Islet of Langerhans (tissue), 1 donor: ENCODE measurements at regions not wholly inside any gene's neighbourhood (a gene's known extent, or its start where the extent isn't known, plus 50 kb on each side); places are given as distances from the start of the nearest gene placed in this dataset.
"Not testable (repeated sequence)": the region's sequence is repeated elsewhere in the genome, so short reads cannot be mapped to it uniquely, and the experiment has no call there.

Source experiments
- FAIRE-seq: peaks from one replicate; lab custom pipeline; 2011; peaks lifted over from hg19 to GRCh38; lab: Jason Lieb, UNC

DNA sequence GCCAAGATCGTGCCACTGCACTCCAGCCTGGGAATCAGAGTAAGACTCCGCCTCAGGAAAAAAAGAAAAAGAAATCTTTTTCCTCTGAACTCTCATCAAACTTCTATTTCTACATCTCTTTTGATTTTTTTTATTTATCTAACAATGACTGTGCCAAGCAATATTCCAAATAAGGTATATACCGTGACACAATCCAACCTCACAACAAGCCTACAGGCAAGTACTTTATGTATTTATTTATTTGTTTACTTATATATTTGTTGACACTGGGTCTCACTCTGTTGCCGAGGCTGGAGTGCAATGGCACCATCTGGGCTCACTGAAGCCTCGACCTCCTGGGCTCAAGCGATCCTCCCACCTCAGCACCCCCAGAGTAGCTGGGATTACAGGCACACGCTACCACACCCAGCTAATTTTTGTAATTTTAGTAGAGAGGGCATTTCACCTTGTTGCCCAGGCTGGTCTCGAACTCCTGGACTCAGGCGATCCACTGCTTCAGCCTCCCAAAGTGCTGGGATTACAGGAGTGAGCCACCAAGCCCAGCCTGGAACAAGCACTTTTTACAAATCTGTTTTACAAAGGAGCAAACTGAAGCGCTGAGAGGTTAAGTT, 94.9 kb upstream of the CHD2 start:
- no peak for FAIRE-seq

DNA sequence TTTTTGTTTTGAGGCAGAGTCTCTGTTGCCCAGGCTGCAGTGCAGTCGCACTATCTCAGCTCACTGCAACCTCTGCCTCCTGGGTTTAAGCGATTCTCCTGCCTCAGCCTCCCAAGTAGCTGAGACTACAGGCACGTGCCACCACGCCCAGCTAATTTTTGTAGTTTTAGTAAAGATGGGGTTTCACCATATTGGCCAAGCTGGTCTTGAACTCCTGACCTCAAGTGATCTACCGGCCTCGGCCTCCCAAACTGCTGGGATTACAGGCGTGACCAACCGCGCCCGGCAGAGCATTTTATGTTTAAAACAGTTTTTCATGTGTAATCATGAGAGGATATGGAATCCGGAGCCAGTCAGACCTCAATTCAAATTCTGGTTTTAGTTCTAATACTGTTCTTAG, 94.0 kb upstream of the CHD2 start:
- FAIRE-seq = not testable (repeated sequence)

DNA sequence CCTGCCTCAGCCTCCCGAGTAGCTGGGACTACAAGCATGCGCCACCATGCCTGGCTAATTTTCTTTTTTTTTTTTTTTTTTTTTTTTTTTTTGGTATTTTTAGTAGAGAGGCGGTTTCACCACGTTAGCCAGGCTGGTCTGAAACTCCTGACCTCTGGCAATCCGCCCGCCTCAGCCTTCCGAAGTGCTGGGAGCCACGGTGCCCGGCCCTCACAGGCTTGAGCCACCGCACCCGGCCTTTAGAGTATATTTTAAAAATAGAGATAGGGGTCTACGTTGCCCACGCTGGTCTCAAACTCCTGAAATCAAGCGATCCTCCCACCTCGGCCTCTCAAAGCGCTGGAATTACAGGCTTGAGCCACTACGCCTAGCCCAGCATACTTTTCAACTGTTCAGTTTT, 93.4 kb upstream of the CHD2 start:
- FAIRE-seq = no peak

DNA sequence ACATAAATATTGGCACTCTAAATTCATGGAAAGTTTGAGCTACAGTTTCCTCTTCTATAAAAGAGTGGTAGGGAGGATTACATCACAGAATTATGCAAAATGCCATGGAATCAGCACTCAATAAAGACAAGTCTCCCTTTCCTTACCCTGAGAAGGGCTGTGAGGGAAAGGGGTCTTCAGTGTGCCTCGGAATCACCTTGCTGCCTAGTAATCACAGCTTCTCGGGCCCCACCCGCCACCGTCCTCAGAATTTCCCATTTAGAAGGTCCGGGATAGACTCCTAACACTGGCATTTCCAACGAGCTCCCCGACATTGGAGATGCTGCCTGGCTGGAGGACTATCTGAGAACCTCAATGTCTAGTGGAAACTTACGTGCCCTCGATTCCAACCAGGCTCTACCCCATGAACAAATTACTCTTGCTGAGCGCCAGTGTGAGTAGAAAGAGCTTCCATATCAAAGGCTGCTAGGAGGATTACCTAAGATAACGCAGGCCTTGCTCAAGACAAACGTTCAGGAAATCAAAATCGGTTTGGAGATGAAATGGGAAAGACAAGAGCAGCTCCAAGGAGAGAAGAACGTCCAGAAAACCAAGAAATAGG, 92.1 kb upstream of the CHD2 start:
- no peak for FAIRE-seq

DNA sequence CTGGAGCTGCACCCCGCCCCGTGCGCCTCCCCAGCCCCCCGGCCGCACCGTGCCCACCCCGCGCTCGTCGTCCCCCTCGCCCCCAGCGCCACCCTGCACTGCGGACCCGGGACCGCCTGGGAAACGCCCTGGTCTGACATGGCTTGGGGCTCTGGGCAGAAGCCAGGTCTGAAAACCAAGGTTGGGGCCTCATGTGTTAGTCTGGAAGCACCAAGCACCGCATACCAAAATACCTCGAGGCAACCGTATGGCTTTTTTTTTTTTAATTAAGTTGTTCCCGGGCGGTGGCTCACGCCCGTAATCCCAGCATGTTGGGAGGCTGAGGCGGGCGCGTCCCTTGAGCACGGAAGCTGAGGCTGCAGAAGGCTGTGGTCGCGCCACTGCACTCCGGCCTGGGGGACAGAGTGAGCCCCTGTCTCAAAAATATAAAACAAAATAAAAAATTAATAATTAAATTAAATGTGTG, 91.5 kb upstream of the CHD2 start:
- FAIRE-seq = no peak

DNA sequence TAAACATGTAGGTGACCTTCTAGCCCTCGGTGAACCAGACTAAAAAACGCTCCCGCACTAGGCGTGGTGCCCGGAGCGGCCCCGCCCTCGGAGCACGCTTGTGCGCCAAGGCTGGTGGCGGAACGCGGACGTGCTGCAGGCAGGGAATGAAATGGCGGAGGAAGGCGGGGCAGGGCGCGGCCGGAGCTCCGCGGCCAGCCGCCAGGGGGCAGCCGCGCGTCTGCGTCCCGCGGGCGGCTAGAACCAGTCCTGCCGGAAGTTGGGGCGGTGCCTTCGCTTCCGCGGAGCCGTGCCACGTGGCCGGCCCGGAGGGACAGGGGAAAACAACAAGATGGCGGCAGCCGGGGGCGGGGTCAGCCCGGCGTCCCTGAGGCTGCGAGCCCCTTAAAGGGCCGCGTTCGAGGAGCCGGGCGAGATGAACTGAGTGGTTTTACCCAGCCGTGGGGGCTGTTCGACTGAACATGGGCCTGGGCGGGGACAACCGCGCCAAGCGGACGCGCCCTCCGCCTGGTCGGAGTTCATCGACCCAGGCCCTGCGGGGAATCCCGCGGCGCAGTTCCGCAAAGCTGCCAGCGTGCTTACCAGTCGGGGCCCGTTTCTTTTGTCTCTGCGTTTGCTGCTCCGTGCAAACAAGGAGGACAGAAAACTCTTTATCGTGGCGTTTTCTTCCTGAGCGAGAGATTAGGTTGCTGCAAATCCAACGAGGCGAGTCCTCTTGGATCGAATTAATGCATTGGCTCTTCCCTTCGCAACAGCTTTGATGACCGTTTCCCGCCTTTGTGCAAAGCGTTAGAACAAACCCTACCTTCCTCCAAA, 90.9 kb upstream of the CHD2 start:
- FAIRE-seq = no peak

DNA sequence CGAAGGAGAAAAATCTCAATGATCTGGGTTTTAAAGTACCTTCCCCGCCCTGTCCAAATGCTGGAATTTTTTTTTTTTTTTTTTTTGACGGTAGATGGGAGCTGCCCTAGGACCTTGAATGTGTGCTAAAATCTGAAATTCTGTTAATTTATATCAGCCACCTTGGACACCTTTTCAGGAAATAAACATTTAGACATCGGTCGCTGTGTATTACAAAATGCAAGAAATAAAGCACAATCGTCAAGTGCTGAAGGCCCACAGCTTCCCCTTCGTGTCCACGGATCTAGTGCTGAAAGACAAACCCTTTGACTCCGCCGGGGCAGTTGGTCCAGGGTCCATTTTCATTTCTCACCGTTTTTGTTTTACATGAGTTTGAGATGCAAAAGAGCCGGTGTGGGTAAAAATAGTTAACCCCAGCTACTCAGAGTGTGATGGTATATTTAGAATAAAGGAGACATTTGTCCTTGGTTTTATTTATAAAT, 90.2 kb upstream of the CHD2 start:
- no peak for FAIRE-seq

DNA sequence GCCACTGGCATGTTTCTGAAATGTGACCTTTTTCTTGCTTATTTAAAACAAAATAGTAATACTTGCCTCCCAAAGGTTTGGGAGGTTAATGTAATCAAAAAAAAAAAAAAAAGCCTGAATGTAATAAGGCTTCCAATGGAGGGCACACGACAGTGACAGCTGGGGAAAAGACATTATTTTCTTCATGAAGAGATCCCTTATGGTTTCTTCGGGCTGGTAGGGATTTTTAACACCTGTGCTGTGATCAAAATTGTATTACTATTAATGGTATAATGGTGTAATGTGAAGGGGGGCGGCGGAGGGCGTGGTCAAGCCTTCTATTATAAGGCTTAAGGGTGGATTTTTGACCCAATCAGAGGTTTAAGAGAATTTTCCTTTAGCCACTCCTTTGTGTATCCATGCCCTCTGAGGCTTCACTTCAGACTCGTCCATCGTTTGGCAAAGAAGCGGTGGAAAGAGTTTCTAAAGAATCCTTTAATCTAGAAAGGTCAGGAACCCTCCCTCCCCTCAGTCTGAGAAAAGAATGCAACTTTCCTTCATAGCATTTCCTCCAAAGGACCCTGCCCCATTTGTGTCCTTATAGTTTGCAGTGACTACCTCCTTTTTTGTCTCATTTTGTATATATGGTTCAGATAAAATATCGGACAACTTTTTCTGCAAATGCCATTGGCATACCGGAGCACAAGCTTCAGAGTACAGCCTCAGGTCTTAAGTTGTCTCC, 89.5 kb upstream of the CHD2 start:
- FAIRE-seq = no peak

DNA sequence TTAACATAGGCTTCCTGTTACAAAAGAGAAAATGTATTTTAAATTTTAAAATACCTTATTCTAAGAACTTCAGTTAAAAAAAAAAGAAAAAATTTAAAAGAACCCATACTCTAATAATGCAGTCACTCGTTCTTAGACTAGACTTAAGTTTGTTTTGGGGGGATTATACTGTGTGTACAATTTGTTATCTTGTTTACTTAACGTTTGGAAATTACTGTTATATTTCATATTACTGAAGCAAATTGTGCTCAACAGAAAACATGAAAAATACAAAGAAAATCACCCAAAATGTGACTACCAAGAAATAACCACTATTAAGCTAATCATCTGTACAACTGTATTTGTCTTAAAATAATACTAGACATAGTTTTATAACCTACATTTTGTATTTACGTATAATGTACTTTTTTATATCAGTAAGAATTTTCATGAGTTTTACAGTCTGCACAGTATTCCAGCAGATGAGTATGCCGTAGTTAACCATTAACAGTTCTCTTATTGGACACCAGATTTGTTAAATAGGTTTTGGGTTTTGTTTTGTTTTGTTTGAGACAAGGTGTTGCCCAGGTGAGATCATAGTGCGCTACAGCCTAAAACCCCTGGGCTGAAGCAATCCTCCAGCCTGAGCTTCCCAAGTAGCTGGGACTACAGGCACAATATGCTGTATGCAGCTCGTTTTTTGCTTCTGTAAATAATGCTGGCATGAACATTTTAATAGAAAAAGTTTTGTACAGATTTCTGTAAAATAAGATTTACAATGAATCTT, 88.8 kb upstream of the CHD2 start:
- peak; percentile 74 for FAIRE-seq

DNA sequence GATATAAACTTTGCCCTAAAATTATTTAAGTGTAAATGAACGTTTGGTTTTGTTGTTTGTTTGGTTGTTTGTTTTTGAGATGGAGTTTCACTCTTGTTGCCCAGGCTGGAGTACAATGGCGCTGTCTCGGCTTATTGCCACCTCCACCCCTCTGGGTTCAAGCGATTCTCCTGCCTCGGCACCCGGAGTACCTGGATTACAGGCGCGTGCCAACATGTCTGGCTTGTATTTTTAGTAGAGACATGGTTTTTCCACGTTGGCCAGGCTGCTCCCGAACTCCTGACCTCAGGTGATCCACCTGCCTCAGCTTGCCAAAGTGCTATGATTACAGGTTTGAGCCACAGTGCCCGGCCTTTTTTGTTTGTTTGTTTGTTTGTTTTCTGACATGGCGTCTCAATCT, 87.9 kb upstream of the CHD2 start:
- FAIRE-seq = no peak

DNA sequence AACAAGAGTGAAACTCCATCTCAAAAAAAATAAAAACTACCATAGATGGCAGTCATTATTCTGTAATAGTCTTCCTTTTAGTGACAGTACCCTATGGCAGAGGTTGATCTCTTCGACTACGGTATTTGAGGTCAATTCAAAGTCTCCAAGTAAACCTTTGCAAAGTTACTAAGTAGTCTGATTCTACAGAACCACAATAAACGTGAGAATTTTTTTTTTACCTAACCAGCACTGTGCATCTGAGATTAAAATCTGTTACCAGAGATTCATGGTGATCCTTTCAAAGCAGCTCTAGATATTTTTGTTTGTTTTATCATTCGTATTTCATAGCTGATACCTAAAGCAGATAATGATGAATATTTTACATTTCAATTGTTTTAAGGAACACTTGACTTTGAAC, 86.6 kb upstream of the CHD2 start:
- no peak for FAIRE-seq

DNA sequence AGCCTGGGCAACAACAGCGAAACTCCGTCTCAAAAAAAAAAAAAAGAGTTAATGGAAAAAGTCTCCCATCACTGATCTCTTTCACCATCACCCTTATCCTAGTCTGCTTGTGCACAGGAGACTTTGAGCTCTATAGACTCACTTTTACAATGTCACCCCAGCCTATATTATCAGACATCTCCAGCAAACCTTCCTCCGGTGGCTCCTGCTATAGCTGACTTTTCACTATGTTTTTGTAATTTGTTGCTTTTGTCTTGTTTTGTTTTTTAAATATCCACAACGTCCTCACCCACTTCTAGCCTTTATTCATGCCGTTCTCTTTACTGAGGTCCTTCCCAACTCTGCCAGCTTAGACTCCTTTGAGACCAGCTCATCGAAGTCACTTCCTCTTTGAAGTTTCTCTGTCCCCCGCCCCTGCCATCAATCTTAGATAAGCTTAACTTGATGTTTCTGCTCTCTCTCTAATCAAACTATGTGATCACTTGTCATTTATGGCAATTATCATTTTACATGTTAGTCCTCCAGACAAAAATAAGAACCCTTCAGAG, 82.7 kb upstream of the CHD2 start:
- FAIRE-seq = no peak

DNA sequence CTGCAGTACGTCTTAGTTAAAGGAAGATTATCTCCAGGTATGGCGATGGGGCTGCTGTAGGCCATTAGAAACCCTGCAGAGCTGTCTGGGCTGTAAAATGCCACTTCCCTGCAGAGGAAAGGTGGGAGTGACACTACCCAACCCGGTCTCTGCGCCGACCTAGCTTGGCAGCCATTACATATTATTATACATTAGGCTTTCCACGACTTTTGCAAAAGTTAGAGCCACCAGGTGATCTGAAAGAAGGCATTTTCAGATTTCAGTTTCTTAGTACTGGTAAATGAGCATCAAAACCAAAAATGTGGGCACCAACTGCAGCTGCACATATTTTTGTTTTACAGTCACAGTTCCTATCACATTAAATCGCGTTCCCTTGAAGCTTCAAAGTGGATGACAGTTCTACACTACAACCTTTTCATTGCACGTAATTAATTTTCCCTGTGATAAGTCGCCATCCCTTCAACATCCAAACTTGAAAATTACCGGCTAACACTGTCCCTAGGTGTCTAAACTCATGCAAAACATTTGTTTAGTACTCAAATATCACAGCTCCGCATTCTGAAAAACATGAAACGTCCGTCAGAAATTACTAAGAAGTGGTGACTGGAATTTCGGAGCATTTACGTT, 81.4 kb upstream of the CHD2 start:
- no peak for FAIRE-seq

DNA sequence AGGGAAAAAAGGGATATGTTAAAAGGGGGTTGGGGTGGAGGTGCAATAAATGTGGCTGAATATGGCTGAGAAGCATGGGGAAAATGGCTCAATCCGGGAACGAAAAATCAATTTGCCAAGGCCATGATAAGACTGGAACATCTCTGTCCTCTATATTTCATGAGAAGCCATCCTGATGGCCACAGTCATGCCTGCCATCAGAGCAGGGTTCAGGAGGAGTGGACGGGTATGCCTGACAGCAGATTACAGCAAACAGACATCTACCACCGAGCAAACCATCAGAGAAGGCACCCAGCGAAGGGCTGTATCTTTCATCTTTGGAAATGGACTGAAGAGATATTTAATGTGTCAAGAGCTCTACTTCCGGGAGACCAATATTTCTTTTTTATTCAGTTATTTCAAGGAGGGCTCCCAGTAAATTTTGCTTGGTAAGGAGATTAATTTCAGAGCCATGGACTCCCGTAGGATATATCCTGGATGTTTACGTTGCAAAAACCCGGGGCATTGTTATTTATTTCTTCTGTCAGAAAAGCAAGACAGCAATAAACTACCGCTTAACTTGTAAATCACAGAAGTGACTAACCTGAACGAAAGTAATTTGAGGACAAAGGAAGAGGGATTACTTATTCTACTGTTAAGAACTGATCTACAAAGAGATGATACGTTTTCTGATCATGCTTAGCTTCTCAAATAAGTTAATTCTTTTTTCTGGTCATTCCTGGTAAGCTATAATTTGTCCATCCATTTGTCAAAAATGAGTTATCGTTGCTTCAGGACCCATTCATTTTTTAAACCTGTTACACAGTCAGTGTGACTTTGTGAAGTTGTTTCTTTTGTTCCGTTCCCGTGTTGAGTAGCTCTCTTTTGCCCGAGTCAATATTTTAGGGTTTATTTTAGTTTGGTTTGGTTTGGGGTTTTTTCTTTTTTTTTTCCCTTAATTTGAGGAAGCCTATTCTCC, 80.6 kb upstream of the CHD2 start:
- peak; percentile 77 for FAIRE-seq

DNA sequence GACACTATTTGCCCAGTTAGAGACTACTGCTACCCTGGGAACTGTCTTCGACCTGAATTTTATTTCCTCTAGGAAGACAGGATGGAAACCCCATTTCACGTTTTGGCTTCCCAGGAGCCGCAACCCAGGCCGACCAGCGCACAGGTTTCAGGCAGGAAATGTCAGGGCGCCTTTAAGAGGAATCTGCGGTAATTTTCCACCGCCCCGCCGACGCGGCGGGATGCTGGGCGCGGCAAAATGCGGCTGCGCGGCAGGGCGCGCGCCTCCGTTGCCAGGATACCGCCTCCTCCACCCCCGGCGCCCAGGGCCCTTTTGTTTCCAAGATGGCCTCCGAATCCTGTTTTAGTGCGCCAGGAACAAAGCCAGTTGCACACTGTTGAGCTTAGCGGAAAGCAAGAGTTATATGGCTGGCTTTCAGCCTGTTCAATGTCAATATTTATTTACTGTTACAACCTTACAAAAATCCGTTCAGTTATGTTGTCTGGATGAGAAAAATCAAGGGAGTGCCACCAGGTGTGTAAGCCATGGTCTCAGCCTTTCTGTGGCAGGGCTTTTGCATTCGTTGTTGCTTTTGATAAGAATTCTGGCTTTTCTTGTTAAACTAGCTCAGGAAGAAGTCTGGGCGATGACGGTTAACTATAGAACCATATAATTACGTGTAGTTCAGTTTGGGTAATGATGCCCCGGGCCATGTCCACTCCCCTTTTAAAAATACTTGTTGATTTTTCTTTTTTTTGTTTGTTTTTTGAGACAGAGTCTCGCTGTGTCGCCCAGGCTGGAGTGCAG, 79.7 kb upstream of the CHD2 start:
- no peak for FAIRE-seq

DNA sequence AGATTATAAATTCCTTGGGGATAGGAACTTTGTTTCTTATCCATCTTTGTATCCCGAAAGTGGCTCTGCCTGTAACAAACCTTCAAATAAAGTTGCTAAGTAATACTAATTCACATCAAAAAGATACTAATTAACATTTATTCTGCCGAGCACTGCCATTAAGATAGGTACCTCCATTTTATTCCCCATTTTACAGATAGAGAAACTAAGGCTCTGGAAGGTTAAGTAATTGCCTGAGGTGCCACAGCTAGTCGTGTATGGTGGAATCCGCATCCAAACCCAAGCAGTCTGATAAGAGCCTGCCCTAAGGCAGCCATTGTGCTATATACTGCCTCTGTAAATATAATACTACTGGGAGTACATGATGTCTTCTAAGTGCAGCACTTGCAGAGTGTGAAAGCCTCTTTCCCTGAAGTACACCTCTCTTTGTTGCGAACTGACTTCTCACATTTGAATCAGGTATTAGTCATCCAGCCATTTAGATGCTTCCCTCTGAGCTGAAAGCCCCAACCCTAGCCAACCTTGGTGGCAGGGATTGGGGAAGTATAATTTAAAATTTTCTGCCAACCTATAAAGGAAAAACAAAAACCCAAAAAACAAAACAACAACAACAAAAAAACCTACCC, 78.5 kb upstream of the CHD2 start:
- FAIRE-seq = no peak

DNA sequence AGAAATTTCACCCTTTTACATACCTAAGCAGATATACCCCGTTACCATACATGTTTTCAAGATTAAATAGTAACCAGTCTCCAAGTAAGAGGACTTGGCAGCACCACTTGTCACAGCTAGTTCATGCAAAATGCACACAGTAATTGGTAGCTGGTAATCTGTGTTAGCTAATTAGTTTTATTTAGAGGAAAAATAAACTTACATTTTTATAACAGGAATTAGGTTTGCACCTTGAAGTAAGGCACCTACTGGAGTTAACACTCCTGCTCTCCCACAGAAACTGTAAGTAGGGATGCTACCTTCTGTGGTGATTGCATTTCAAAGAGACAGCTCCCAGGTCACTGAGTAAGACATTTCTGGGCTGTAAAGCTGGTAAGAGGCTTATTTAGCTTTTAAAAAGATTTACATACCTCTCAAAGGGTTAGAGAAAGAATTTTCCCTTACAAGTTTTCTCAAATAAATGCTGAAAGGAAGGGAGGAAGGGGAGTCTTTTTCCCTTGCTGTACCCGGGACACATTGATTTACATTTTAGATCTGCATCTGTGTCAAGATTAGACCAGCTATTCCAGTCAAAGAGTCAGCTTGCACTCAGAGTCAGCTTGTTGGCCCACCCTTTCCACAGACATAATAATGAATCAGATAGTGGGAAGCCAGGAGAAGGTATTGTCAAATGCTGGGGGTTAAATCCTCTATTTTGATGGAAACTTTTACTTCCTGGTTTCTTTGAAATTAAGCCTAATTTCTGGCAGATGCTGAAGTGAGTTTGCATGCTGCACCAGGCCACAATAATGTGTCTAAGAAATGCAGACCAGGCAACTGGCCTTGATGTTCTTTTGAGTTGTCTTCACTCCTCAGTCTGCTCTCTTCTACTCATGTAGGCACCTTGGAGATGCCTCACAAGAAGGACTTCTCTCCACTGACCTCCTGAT, 77.6 kb upstream of the CHD2 start:
- no peak for FAIRE-seq

DNA sequence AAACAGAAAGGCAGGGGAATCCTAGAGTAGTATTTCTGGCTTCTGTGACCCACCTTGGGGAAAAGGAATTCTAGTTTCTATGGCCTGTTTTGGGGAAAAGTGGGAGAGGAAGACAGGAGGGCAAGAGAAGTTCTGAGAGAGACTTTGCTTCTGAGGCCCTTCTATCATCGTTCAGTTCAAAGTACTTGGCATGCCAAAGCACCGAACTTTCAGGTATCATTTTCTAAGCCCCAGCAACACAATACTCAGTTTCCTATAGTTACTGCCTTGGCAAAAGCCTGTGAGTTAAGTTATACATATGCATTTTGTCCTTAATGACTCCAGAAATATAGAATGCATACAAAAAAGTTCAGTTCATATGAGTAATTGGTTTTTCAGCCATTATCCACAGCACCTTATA, 74.1 kb upstream of the CHD2 start:
- FAIRE-seq = no peak
